Lung (tissue), 11 donors: ENCODE measurements at regions not wholly inside any gene's neighbourhood (a gene's known extent, or its start where the extent isn't known, plus 50 kb on each side); places are given as distances from the start of the nearest gene placed in this dataset.

Experiments
- ATAC-seq: fragments of 200-7000 bp; cut with Tn5 transposase; one replicate; pipeline ENCODE4 v1.9.1; 2020; ENCODE audit warnings: moderate number of reproducible peaks; ENCODE audit not compliant: insufficient read depth, low FRiP score
- DNase-seq, 3 donors: peaks; one replicate each; pipeline ENCODE4 v3.0.0-alpha.2; 2013 to 2017
- H3K27ac ChIP-seq, 2 donors: one replicate each; pipeline ENCODE4 v1.5.1; 2013; ENCODE audit warnings: mild to moderate bottlenecking in 2 of 2, moderate library complexity in 2 of 2, control low read depth in 1 of 2, inconsistent platforms in 1 of 2, low read depth in 1 of 2, low read length in 1 of 2
- H3K27me3 ChIP-seq, 3 donors: one replicate each; pipeline ENCODE4 v1.5.1; 2013; ENCODE audit warnings: low read length in 2 of 3; ENCODE audit not compliant: control insufficient read depth in 3 of 3, insufficient read depth in 3 of 3
- H3K36me3 ChIP-seq, 4 donors: one replicate each; pipeline ENCODE4 v1.5.1; 2013; ENCODE audit warnings: low read length in 4 of 4, mild to moderate bottlenecking in 1 of 4, moderate library complexity in 1 of 4; ENCODE audit not compliant: control insufficient read depth in 4 of 4, insufficient read depth in 4 of 4
- H3K4me1 ChIP-seq, 5 donors: one replicate each; pipeline ENCODE4 v1.5.1; 2013; ENCODE audit warnings: low read length in 5 of 5, mild to moderate bottlenecking in 2 of 5, moderate library complexity in 1 of 5; ENCODE audit not compliant: control insufficient read depth in 5 of 5, insufficient read depth in 5 of 5
- H3K4me3 ChIP-seq: one replicate; pipeline ENCODE4 v1.5.1; 2013; ENCODE audit warnings: mild to moderate bottlenecking, control low read depth, moderate library complexity
- H3K9ac ChIP-seq, 2 donors: one replicate each; pipeline ENCODE4 v1.5.1; 2013; ENCODE audit warnings: low read length in 2 of 2, control low read depth in 1 of 2; ENCODE audit not compliant: insufficient read depth in 1 of 2
- H3K9me3 ChIP-seq, 4 donors: one replicate each; pipeline ENCODE4 v1.5.1; 2013; ENCODE audit warnings: low read length in 3 of 4, mild to moderate bottlenecking in 1 of 4, moderate library complexity in 1 of 4; ENCODE audit not compliant: control insufficient read depth in 4 of 4, insufficient read depth in 3 of 4
- WGBS, 2 donors: extraction: QIAGEN DNeasy Blood & Tissue Kit; methylation state at CpG; one replicate each; pipeline ENCODE4 v1.1.7; 2013; 5-methylcytosine and 5-hydroxymethylcytosine counted together
- TF ChIP-seq, protein P1 (sequence below): IDR thresholded peaks from 2 replicates; pipeline ENCODE4 v1.5.1; 2012; ENCODE audit warnings: mild to moderate bottlenecking; ENCODE audit errors: control extremely low read depth, extremely low read depth
- donor health status: control.
- donor health status: control.
- donor health status: Bipolar disorder and iron deficiency.
- donor health status: healthy.
- donor health status: DM: yes; HTN: yes; CAD: no.

DNA sequence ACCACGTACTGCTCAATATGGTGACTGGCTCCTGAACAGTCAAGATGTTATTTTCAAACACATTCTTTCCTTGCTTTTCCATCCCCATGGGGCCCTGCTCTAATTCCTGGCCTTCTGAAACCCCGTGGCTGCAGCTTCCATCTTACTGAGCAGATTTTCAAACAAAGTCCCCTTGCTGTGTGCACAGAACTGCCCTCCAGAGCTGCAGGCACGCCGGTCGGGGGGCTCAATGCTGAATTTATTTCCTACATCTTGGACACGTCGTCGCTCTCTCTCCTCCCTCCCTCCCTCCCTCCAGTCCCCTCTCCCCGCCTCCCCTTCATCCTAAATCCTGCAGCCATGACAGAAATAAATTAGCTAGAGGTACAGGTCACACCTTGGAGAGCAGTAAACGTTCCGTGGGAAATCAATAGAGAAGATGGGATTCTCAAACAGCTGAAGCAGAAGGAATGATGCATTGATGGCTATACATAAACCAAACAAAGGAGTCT is 243.1 kb upstream of the BLID start:
- ATAC-seq (no peak), DNase-seq (peak in 1 of 3 donors; percentile 15)
- H3K27me3 ChIP-seq = no peaks in the 10 kb centered on the region
- H3K27ac ChIP-seq = no peak overlapping the region
- H3K4me3 ChIP-seq = no peak overlapping the region
- peaks cover 0 to 3% (median 0%) of the 10 kb centered on the region in 4 donors for H3K36me3 ChIP-seq
- H3K9ac ChIP-seq = no peak overlapping the region
- peaks cover 0 to 3% (median 1%) of the 10 kb centered on the region in 4 donors for H3K9me3 ChIP-seq
- WGBS, 2 donors = 61 to 76% methylated on average over 11 of the region's 11 CpGs
- H3K4me1 ChIP-seq = peaks cover 0 to under 1% (median 0%) of the 10 kb centered on the region in 5 donors
- TF ChIP-seq, protein P1, sequence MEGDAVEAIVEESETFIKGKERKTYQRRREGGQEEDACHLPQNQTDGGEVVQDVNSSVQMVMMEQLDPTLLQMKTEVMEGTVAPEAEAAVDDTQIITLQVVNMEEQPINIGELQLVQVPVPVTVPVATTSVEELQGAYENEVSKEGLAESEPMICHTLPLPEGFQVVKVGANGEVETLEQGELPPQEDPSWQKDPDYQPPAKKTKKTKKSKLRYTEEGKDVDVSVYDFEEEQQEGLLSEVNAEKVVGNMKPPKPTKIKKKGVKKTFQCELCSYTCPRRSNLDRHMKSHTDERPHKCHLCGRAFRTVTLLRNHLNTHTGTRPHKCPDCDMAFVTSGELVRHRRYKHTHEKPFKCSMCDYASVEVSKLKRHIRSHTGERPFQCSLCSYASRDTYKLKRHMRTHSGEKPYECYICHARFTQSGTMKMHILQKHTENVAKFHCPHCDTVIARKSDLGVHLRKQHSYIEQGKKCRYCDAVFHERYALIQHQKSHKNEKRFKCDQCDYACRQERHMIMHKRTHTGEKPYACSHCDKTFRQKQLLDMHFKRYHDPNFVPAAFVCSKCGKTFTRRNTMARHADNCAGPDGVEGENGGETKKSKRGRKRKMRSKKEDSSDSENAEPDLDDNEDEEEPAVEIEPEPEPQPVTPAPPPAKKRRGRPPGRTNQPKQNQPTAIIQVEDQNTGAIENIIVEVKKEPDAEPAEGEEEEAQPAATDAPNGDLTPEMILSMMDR = no peak

DNA sequence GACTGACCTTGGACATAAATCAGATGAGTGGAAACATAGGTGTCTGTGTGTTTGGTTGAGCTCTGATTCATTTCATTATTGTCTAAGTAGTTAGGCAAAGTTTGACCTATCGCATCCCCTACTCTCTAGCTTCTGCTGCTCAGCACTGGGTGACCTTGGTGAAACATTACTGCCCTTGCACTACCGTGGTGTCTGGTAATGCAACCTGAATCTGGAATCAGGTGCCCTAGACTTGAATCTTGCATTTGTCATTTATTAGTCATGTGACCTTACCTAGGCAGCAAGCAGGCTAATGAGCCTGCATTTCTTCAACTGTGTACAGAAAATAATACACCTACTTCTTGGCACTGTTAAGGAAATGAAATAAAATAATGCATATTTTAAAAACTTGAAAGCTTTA is 242.3 kb upstream of the BLID start:
- DNase-seq (no peak), ATAC-seq (no peak)
- Histone ChIP-seq H3K27ac (no peak overlapping the region), H3K9me3 (peaks cover 0 to 3% (median 1%) of the 10 kb centered on the region in 4 donors), H3K9ac (no peak overlapping the region), H3K36me3 (peaks cover 0 to 3% (median 0%) of the 10 kb centered on the region in 4 donors), H3K27me3 (no peaks in the 10 kb centered on the region), H3K4me1 (peaks cover 0 to 3% (median 0%) of the 10 kb centered on the region in 5 donors), H3K4me3 (no peak overlapping the region)
- TF ChIP-seq, protein P1 = no peak
- 87 to 88% methylated on average over 2 of the region's 2 CpGs for WGBS, 2 donors

DNA sequence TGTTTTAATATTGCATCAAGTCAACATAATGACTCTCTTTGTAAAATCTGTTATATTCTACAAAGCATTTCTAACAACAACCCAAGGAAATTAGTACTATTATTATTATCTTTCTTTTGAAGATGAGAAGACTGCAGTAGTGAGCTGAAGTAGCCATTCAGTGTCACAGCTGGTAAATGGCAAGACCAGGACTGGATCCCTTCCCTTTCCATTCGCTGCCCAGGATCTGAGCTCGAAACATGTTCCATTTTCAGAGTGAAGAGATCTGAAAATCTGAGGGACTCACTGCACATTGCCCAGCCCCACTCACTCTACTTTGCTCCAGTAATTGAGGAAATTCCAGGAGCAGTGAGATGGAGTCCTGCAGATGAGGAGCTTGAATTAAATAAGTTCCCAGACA is 240.0 kb upstream of the BLID start:
- peaks cover 0 to 3% (median 0%) of the 10 kb centered on the region in 4 donors for H3K36me3 ChIP-seq
- TF ChIP-seq, protein P1 = no peak
- H3K4me3 ChIP-seq = no peak overlapping the region
- no peak for DNase-seq
- no peak for ATAC-seq
- 89 to 98% methylated on average over 2 of the region's 2 CpGs for WGBS, 2 donors
- H3K4me1 ChIP-seq = peaks cover 0 to 3% (median 0%) of the 10 kb centered on the region in 5 donors
- no peak overlapping the region for H3K9ac ChIP-seq
- no peak overlapping the region for H3K27ac ChIP-seq
- H3K27me3 ChIP-seq = no peaks in the 10 kb centered on the region
- H3K9me3 ChIP-seq = peaks cover 0 to 3% (median 1%) of the 10 kb centered on the region in 4 donors
